DOHH2 (cell line): ENCODE measurements at regions not wholly inside any gene's neighbourhood (a gene's known extent, or its start where the extent isn't known, plus 50 kb on each side); places are given as distances from the start of the nearest gene placed in this dataset.

Source experiments
- H3F3A ChIP-seq: fragments of 200-600 bp; sonication (generic), shearing (Covaris generic); 2 replicates; pipeline ENCODE4 v1.6.0; 2016; ENCODE audit warnings: antibody characterized with exemption, mild to moderate bottlenecking; ENCODE audit not compliant: control insufficient read depth, insufficient read depth
- H3K27ac ChIP-seq: fragments of 200-600 bp; sonication (generic); 2 replicates; pipeline ENCODE4 v1.5.1; 2014; ENCODE audit warnings: low read depth, mild to moderate bottlenecking, low read length, moderate library complexity
- H3K27me3 ChIP-seq: fragments of 200-600 bp; sonication (generic); 2 replicates; pipeline ENCODE4 v1.6.1; 2014; ENCODE audit warnings: mild to moderate bottlenecking, low read length, mixed read lengths; ENCODE audit not compliant: control insufficient read depth
- H3K36me3 ChIP-seq: fragments of 200-600 bp; sonication (generic); 2 replicates; pipeline ENCODE4 v1.6.1; 2014; ENCODE audit warnings: mild to moderate bottlenecking, low read length, moderate library complexity, mixed read lengths; ENCODE audit not compliant: control insufficient read depth
- H3K4me1 ChIP-seq: fragments of 200-600 bp; sonication (generic); 2 replicates; pipeline ENCODE4 v1.6.1; 2014; ENCODE audit warnings: mild to moderate bottlenecking, low read length, mixed read lengths; ENCODE audit not compliant: control insufficient read depth
- H3K4me2 ChIP-seq: fragments of 200-600 bp; sonication (generic); 2 replicates; pipeline ENCODE4 v1.6.0; 2014; ENCODE audit warnings: mild to moderate bottlenecking, low read length, moderate library complexity
- H3K4me3 ChIP-seq: fragments of 200-600 bp; sonication (generic); 2 replicates; pipeline ENCODE4 v1.5.1; 2014; ENCODE audit warnings: mild to moderate bottlenecking, low read length, mixed read lengths
- H3K79me2 ChIP-seq: fragments of 200-600 bp; sonication (generic); 2 replicates; pipeline ENCODE4 v1.6.1; 2014; ENCODE audit warnings: mild to moderate bottlenecking, low read length, mixed read lengths; ENCODE audit not compliant: control insufficient read depth
- H3K9me2 ChIP-seq: fragments of 200-600 bp; sonication (generic); replicated peaks from 2 replicates; pipeline ENCODE4 v1.6.1; 2014; ENCODE audit warnings: mild to moderate bottlenecking, low read length, mixed read lengths; ENCODE audit not compliant: control insufficient read depth
- H3K9me3 ChIP-seq: fragments of 200-600 bp; sonication (generic); 2 replicates; pipeline ENCODE4 v1.6.1; 2014; ENCODE audit warnings: antibody characterized with exemption, low read length, mixed read lengths; ENCODE audit not compliant: control insufficient read depth, insufficient read depth
- H4K20me1 ChIP-seq: fragments of 200-600 bp; sonication (generic); 2 replicates; pipeline ENCODE4 v1.6.0; 2014; ENCODE audit warnings: low read depth, mild to moderate bottlenecking, antibody characterized with exemption, low read length, moderate library complexity; ENCODE audit not compliant: control insufficient read depth, insufficient read depth
- CTCF ChIP-seq: fragments of 200-600 bp; sonication (generic); IDR thresholded peaks from one replicate; pipeline ENCODE4 v1.5.1; 2014; ENCODE audit warnings: antibody characterized with exemption, mild to moderate bottlenecking, low read depth, low read length; ENCODE audit not compliant: poor library complexity, severe bottlenecking
- EZH2phosphoT487 ChIP-seq: fragments of 200-600 bp; sonication (generic); IDR thresholded peaks from 2 replicates; pipeline ENCODE4 v1.6.1; 2017; ENCODE audit warnings: borderline replicate concordance, mild to moderate bottlenecking, antibody characterized with exemption, low read length, moderate library complexity, mixed read lengths

GRCh38 chr10:18959369-18959768 lies 89.2 kb upstream of the MALRD1 start:
- H3K9me2 ChIP-seq: no peaks in the 10 kb centered on the region
- no peaks in the 10 kb centered on the region for H3F3A ChIP-seq
- no peak for TF ChIP-seq EZH2phosphoT487
- no peak for TF ChIP-seq CTCF
- no peaks in the 10 kb centered on the region for H3K79me2 ChIP-seq
- H3K27ac ChIP-seq: no peak overlapping the region
- no peaks in the 10 kb centered on the region for H3K4me1 ChIP-seq
- H4K20me1 ChIP-seq: no peaks in the 10 kb centered on the region
- H3K36me3 ChIP-seq: no peaks in the 10 kb centered on the region
- no peaks in the 10 kb centered on the region; the same call in 1 of the 2 replicates for H3K9me3 ChIP-seq
- H3K27me3 ChIP-seq: no peaks in the 10 kb centered on the region
- no peak overlapping the region for H3K4me2 ChIP-seq
- H3K4me3 ChIP-seq: no peak overlapping the region

DNA sequence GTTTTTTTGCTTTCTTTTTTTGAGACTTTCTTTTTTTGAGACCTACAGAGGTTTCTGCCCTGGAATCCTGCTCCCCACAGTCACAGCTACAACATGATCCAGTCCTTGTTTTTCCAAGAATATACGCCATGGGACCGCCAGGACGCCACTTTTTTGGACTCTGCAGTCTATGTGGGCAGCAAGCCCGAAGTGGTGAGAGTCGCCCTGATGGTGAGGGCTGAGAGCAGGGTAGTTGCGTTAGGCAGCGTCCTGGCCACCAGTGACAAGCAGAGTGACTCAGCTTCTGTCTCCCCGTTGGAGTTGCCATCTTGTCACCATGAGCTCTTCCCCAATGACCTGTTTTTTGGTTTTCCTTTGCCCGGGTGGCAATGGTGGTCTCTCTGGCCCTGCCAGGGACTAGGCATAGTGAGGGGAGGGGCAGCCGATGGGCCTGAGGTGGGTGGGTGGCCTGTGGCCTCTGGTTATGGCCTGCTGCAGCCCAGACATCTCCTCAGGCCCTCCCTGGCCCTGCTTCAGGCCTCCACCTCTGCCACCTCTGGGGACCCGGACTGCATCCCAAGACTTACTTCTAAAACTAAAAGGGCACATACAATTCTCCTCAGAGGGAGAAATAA lies 88.0 kb upstream of the MALRD1 start:
- no peak overlapping the region for H3K4me3 ChIP-seq
- H3K4me1 ChIP-seq: no peaks in the 10 kb centered on the region
- H4K20me1 ChIP-seq: no peaks in the 10 kb centered on the region
- no peak for TF ChIP-seq EZH2phosphoT487
- no peak for TF ChIP-seq CTCF
- H3K27me3 ChIP-seq: no peaks in the 10 kb centered on the region
- no peaks in the 10 kb centered on the region; the same call in 1 of the 2 replicates for H3K9me3 ChIP-seq
- H3K36me3 ChIP-seq: no peaks in the 10 kb centered on the region
- no peak overlapping the region for H3K27ac ChIP-seq
- no peak overlapping the region for H3K4me2 ChIP-seq
- no peaks in the 10 kb centered on the region for H3F3A ChIP-seq
- no peaks in the 10 kb centered on the region for H3K79me2 ChIP-seq
- H3K9me2 ChIP-seq: no peaks in the 10 kb centered on the region

GRCh38 chr10:18968159-18968558 lies 80.4 kb upstream of the MALRD1 start:
- Histone ChIP-seq H3K9me3 (no peaks in the 10 kb centered on the region), H3K4me3 (no peak overlapping the region), H3K9me2 (no peaks in the 10 kb centered on the region), H3K4me1 (no peaks in the 10 kb centered on the region), H3F3A (no peaks in the 10 kb centered on the region), H3K36me3 (no peaks in the 10 kb centered on the region), H3K27ac (no peak overlapping the region), H3K27me3 (no peaks in the 10 kb centered on the region), H3K4me2 (no peak overlapping the region), H4K20me1 (no peaks in the 10 kb centered on the region), H3K79me2 (no peaks in the 10 kb centered on the region)
- TF ChIP-seq CTCF (no peak), EZH2phosphoT487 (no peak)
